Glomerular visceral epithelial cell (primary cell): ENCODE measurements at regions not wholly inside any gene's neighbourhood (a gene's known extent, or its start where the extent isn't known, plus 50 kb on each side); places are given as distances from the start of the nearest gene placed in this dataset.

Experiments
- DNase-seq: peaks from one replicate; pipeline ENCODE4 v3.0.0-alpha.2; 2016; ENCODE audit errors: extremely low spot score

DNA sequence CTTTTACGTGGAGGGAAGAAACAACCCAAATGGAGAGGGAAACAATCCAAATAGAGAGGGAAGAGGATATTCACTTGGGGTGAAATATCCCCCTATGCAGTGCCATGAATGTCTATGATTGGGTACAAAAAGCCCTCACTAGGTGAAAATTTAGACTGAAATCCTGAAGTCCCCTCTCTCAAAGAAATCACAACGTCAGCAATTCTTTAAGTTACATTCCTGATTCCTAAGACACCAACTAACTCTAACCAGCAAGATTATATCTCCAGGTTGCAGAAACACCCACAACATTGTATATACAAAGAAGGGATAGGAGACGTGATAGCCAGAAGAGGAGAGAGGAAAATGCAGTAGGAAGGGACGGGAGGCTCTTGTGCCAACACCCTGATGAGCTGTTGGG is 374.3 kb downstream of the DCAF12L2 start:
- DNase-seq: no peak

DNA sequence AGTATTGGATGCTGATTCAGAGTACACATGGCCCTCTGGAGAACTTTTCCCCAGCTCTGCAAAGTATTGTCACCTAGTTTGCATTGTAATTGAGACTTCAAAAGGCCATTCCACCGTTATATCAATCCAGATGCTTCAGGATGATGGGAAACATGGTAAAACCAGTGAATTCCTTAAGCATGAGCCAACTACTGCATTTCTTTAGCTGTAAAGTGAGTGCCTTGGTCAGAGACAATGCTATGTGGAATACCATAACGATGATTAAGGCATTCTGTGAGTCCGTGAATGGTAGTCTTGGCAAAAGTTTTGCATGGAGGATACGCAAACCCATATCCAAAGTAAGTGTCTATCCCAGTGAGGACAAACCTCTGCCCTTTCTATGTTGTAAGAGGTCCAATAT is 355.2 kb downstream of the DCAF12L2 start:
- DNase-seq: no peak

DNA sequence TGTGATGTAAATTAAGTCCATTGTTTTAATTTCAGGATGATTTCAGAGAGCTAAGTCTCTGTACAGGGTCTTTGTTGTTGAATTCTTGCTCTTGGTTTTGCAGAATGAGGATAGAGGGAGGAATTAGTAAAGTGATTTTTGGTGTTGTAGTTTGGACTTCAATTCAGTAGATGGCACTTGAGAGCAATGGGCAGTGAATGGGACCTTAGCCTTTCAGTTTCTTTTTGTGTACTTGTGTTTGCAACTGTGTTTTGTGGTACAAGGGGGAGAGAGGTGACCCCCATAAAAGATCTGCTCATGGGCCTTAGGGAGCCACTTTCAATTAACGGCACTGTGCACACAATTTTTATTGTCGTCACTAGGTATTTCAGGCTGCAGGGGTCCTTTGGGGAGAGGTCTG is 340.0 kb downstream of the DCAF12L2 start:
- DNase-seq: no peak

DNA sequence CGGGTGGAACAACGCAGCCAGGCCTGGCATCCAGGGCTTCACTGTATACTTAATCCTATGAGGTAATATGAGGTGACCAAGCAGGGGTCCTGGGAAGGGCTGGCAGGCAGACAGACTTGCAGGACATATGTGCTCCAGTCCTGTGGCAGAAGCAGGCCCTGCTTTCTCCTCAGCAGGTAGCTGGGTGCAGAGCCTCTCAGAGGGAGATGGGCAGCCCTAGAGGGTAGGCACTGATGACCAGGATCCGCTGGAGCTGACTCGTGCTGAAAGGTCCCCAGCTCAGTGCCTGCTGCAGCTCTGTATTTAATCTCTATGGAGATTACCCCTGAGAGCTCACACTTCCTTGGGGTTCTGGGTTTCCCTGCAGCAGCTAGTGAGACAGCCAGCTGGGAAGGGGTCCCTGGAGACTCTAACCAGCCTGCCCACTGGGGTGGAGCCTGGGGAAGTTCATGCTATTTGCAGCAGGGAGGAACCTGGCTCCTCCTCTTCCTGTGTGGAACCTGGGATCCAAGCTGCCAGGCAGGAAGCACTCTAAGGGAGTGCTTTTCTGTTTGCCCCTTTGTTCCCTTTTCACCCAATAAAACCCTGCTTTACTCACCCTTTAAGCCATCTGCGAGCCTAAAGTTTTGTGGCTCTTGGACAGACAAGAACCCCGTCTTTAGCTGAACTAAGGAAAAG is 339.2 kb downstream of the DCAF12L2 start:
- DNase-seq: no peak

DNA sequence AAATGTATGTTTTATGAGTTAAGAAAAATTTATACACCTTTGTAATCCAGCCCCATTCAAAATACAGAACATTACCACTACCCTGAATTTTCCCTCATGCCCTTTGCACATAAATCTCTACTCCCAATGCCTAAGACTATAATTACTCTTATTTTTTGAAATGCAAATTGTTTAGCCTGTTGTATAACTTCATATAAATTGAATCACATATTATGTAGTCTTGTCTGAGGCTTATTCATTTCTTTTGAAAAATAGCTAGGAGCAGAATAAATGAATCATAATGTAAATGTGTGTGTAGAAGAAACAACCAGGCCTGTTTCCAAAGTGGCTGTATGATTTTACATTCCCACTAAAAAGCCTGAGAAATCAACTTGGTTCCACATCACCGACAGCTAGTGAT is 319.8 kb downstream of the DCAF12L2 start:
- DNase-seq: no peak

DNA sequence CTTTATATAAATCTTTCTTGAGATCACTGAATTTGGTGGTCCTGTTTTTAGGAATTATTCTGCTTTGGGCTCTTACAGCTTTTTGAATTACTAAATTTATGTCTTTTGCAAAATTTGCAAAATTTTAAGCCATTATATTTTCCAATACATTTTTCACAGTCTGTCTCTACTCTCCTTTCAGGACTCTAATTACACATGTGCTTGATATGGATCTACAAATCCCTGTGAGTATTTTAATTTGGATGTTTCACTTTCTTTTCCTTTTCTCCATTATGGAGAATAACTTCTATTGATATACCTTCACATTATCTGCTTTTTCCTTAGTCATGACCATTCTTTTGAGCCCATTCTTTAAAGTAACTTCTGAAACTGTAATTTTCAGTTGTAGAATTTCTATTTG is 315.4 kb downstream of the DCAF12L2 start:
- no peak for DNase-seq

DNA sequence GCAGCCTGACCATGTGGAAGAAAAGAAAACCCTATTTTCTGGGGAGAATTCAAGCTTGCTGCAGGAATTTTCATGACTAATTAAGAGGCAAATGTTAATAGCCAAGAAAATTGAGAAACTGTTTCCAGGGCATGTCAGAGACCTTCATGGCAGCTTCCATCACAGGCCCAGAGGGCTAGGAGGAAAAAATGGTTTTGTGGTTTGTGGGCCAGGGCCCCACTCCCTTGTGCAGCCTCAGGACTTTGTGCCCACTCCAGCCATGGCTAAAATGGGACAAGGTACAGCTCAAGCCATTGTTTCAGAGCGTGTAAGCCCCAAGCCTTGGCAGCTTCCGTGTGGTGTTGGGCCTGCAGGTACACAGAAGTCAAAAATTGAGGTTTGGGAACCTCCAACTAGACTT is 282.9 kb downstream of the DCAF12L2 start:
- DNase-seq: no peak

DNA sequence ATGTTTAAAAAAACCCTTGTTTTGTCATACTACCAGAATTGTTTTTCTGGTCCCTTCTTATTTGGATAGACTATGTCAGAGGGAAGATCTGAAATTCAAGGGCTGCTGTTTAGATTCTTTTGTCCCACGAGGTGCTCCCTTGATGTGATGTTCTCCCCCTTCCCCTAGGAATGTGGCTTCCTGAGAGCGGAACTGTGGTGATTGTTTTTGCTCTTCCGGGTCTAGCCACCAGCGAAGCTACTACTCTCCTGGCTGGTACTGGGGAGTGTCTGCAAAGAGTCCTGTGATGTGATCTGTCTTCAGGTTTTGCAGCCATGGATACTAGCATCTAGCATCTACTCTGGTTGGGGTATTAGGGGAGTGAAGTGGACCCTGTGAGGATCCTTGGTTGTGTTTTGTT is 271.1 kb downstream of the DCAF12L2 start:
- no peak for DNase-seq

DNA sequence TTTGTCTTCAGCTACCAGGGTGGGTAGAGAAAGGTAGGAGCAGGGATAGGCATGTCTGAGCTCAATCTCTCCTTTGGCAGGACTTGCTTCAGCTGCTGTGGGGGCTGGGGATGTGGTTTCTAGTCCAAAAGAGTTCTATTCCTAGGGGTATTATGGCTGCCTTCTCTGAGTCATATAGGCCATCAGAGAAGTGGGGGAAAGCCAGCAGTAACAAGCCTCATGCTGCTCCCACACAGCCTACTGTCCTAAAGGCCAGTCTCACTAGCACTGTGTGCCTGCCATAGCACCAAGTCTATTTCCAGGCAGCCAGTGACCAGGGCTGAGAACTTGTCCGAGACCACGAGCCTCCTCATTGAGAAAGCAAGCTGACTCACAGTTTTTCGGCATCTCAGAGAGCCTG is 270.6 kb downstream of the DCAF12L2 start:
- DNase-seq: no peak

DNA sequence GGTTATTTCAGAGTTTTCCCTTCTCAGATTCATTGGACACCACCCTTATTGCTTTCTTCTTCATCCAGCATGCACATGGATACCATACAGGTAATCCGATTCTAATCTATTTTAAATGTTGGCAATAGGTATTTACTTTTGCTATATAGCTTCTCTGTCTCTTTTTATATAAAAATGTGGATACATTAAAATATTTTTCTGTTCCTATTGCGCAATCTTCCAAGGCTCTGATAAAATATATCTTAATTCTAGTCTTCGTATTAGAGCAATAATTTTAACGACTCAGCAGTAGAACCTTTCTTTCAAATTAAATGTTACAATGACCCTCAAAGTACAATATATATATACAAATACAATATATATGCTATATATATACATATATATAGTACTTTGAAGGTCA is 239.8 kb downstream of the DCAF12L2 start:
- no peak for DNase-seq

DNA sequence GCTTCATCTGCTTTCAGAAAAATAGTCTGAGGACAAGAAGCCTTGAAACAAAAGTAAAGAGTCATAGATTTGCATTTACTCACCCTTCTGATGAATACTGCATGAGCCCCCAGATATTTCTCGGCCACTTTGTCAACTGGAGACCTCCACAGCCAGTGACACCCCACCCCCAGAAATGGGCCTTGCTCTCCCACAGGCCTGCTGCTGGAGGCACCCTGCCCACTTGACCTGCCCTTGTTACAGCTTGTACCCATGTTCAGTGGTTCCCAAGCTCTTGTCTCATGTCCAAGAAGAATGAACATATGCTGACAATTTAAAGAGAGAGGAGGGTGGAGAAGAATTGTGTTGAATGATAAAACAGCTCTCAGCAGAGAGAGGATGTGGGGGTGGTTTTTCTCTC is 225.1 kb downstream of the DCAF12L2 start:
- DNase-seq: no peak

DNA sequence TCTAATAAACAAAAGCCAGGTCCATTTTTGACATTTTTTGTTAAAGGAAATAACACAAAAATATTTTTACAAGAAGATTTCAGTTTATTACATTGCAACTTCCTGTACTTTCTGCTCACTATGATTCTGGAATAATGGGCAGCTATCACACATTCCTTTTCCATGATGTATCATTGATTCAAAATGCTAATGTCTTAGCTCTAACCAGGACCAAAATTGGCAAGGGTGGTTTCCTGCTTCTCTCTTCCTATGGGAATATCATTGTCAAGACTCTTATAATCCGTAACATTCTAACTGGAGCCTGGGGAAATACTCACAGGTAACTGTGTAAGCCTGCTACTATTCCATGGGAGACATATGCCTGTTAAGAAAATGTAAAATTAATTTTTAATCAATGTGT is 218.6 kb downstream of the DCAF12L2 start:
- peak; percentile 1 for DNase-seq

DNA sequence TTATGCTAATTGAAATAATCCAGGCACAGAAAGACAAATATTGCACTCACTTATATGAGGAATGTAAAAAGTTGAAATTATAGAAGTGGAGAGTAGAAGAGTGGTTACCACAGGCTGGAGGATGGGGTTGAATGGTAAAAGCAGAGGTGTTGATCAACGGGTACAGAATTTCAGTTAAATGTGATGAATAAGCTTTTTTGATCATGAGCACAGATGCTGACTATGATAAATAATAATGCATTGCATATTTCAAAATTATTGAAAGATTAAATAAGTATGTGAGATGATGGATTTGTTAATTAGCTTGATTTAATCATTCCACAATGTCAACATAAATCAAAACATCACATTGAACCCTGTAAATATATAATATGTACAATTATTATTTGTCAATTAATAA is 213.1 kb downstream of the DCAF12L2 start:
- DNase-seq: no peak

DNA sequence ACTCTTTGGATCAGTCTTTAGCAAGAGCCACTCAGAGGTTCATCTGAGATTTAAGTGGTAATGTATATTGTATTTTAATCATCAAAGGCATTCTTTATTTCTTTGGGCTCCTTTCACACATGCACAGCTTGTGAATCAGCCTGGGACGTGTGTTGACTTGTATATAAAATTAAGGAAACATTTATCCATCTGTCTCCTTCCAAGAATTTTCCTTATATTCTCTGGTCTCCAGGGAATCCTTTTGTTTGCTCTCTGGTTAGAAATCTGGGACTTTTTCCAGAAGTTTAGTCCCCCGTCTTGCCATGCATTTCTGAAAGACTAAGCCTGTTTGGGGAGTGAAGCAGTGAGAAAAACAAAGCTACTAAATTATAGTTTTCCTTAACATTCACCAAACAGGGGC is 212.3 kb downstream of the DCAF12L2 start:
- DNase-seq: no peak

DNA sequence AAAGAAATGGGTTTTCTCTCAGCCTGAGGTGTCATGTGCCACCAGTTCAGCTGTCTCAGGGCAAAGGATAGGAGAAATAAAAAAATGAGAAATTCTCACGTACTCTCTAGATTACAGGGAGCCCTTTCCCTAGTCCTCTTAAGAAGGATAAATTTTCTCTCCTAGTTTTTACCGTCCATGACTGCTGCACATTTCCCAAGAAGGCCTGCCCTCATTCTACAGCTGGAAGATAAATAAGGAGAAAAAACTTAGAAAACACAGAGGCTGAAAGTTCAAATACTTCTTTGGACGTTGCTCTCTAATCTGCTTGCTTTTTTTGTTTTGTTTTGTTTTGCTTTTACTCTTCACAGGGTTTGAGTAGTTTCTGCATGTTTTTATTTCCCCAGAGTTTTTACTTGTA is 211.9 kb downstream of the DCAF12L2 start:
- no peak for DNase-seq

DNA sequence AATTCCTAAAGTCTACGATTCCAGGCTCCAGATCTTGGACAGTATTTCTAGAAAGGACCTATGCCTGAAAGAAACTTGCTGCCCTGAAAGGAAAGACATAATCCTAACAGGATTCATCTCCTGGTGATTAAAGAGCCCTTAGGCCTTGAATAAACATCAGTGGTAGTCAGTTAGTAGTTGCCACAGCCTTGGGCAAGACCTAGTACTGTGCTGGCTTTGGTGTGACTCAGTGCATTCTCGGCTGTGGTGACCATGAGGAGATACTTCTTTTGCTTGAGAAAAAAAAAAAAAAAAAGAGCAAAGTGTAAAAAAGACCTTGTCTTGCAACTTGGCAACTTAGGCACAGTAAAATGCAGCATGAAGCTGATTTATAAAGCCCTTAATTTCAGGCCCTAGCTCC is 188.2 kb downstream of the DCAF12L2 start:
- peak; percentile 0 for DNase-seq

DNA sequence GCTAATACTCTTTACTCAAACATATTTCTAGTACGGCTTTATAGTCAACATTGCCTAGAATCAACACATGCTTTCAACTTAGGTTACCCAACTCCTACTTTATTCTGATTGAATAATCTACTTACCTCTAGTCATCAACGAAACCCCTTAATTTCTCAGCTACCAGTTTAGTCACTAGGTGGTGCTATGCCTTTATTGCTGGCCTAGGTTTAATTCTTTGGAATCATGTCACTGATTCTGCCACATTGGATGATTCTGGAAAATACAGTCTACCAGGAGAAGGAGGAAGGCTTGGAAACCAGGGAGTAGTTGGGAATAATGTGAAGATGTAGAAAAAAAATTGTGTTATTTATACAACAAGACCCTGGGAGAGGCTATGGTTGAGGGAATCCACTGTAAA is 167.7 kb downstream of the DCAF12L2 start:
- DNase-seq: peak; percentile 11

DNA sequence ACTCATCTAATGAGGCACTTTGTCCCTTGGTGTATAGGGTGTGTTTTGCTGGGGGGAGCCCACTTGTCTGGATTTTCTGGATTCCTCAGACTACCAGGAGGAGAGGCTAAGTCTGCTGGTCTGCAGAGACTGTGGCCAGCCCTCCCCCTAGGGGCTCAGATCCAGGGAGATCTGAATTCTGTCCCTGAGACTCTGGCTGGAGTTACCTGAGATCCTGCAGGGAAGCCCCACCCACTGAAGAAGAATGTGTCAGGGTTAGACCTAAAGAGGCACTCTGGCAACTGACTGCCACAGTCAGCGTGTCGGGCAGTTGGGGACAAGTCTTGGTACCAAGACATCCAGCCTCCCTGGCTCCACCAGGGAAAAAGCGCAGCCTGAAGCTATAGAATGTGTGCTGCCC is 138.9 kb downstream of the DCAF12L2 start:
- DNase-seq: no peak

DNA sequence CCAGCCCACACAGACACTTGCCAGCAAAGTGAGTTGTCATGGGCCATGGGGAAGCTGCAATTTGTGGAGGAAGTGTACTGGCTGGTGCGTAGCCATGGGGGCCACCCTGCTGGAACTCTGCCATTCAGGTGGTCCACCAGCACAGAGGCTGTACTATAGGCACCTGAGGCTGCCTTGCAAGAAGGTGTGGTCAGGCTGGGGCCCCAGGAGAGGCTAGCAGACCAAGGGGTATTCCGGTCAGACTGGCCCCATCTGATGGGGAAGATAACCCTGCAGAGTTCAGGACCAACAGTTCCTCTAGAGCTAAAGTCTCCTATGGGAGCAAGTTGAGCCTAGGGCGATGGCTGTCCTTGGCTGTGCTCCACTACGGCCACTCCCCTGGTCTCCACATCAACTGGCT is 136.1 kb downstream of the DCAF12L2 start:
- DNase-seq: no peak

DNA sequence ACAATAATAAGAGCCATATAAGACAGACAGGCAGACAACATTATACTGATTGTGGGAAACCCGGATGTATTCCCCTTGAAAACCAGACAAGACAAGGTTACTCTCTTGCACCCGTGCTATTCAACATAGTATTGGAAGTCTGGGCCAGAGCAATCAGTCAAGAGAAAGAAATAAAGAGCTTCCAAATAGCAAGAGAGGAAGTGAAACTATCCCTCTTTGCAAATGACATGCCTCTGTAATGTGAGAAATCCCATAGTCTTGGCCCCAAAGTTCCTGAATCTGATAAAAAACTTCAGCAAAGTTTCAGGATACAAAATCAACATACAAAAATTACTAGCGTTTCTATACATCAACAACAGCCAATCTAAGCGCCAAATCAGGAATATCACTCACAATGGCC is 102.1 kb downstream of the DCAF12L2 start:
- no peak for DNase-seq

DNA sequence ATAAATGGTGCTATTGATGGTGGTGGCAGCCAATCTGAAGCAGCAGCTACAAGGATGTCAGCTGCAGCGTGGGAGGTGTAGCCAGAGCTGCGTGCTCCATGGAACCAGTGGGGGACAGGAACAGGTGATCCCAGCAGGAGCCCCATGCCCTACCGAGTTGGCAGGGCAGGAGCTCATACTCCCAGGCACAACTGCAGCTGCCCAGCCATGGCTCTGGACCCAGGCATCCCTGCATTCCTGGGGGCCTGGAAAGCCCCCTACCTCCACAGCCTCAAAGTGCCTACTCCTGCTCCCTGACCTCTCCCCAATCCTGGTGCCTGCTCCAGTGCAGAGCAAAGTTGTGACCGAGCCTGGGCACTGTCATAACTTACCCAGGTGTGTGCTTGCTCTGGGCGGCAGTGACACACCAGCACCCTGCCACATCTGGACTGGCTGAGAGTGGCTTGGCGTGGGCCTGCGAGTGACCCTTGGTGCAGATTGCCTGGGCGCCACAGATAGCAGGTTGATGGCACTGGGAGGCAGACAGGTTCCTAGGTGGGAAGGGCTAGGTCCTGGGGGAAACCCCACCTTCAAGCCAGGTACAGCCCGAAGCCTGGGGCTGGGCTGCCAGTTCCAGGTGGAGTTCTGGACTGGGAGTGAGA is 101.1 kb downstream of the DCAF12L2 start:
- no peak for DNase-seq

DNA sequence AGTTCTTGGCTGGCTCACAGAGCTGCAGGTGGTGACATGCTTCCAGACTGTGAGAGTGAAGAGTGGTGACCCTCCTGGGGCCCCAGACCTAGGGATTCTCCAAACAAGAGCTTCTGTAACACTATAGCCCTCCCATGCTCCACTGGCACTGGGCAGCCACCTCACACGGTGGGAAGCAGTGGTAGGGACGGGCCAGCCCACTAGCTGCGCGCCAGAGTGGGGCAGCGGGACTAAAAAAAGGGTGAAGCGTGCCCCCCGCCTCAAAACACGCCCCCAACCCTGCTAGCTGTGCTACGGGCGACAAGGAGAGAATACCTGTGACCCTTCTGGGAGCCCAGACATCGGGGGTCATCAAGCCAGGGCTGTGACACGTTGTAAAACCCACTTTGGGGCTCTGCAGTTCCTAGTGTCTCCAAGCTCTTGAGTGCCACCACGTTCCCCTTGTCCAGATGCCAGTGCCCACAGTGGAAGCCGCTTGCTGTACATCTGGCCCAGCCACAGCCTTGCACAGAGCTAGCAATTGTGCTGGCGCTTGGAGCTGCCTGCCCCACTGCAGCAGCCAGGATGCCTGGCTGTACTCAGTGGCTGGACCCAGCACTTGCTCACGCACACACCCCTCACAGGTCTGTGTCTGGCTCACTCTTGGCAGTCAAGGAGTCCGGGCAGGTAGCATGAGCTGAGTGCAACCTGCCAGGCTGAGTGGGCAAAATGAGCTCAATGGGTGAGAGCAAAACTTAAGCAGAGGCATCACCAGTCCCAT is 100.0 kb downstream of the DCAF12L2 start:
- no peak for DNase-seq
